Lower leg skin (tissue), 3 donors: ENCODE measurements at regions not wholly inside any gene's neighbourhood (a gene's known extent, or its start where the extent isn't known, plus 50 kb on each side); places are given as distances from the start of the nearest gene placed in this dataset.

Source experiments
- POLR2A ChIP-seq, 2 donors: fragments of 450-650 bp; IDR thresholded peaks; one replicate each; pipeline ENCODE4 v1.6.1; 2016 to 2017; ENCODE audit warnings: antibody characterized with exemption in 2 of 2, mild to moderate bottlenecking in 1 of 2, moderate library complexity in 1 of 2
- TF ChIP-seq, protein P1 (sequence below), 3 donors: fragments of 450-650 bp; IDR thresholded peaks; one replicate each; pipeline ENCODE4 v1.5.1; 2016; ENCODE audit warnings: antibody characterized with exemption in 3 of 3, mild to moderate bottlenecking in 3 of 3, moderate library complexity in 2 of 3

DNA sequence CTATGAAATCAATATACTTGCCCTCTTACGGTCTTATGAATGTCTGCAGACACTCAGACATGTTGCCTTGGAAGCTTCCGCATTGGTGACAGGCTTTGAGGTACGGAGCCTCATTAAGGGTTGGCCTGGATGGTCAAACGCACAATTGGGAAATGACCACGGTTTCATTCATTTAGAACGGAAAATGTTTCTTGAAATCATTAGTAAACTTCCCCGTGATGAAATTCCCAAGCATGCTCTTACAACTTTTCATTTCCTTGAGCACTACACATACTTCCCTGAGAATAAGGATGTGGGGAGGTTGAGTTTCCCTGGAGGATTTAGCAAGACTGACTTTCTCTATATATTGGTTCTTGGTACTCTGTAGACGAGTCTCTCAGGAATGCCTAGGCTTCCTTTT, 146.3 kb downstream of the HLX start:
- TF ChIP-seq, protein P1, sequence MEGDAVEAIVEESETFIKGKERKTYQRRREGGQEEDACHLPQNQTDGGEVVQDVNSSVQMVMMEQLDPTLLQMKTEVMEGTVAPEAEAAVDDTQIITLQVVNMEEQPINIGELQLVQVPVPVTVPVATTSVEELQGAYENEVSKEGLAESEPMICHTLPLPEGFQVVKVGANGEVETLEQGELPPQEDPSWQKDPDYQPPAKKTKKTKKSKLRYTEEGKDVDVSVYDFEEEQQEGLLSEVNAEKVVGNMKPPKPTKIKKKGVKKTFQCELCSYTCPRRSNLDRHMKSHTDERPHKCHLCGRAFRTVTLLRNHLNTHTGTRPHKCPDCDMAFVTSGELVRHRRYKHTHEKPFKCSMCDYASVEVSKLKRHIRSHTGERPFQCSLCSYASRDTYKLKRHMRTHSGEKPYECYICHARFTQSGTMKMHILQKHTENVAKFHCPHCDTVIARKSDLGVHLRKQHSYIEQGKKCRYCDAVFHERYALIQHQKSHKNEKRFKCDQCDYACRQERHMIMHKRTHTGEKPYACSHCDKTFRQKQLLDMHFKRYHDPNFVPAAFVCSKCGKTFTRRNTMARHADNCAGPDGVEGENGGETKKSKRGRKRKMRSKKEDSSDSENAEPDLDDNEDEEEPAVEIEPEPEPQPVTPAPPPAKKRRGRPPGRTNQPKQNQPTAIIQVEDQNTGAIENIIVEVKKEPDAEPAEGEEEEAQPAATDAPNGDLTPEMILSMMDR (IDR thresholded peaks at IDR 0.05): no peak
- no peak for TF ChIP-seq POLR2A (IDR thresholded peaks at IDR 0.05)
